Esophagus muscularis mucosa (tissue), 4 donors: ENCODE measurements at regions not wholly inside any gene's neighbourhood (a gene's known extent, or its start where the extent isn't known, plus 50 kb on each side); places are given as distances from the start of the nearest gene placed in this dataset.

Experiments used
- DNase-seq: peaks from one replicate; pipeline ENCODE4 v3.0.0-alpha.2; 2017; ENCODE audit errors: extremely low spot score
- H3K27ac ChIP-seq, 4 donors: fragments of 200-600 bp; sonication (generic); replicated peaks in 1 of 4; 1 replicate in 3 of 4; 2 replicates in 1 of 4; pipeline ENCODE4 v1.5.1; 2016 to 2019; ENCODE audit warnings: mild to moderate bottlenecking in 1 of 4
- H3K27me3 ChIP-seq, 4 donors: fragments of 200-600 bp; sonication (generic); one replicate each; pipeline versions ENCODE4 v1.5.1 to v1.6.0; 2016 to 2019
- H3K36me3 ChIP-seq, 4 donors: fragments of 200-600 bp; sonication (generic); one replicate each; pipeline ENCODE4 v1.5.1; 2016 to 2019
- H3K4me1 ChIP-seq, 4 donors: fragments of 200-600 bp; sonication (generic); one replicate each; pipeline ENCODE4 v1.5.1; 2016 to 2019
- H3K4me3 ChIP-seq, 4 donors: fragments of 200-600 bp; sonication (generic); 1 replicate in 2 of 4; 2 replicates in 2 of 4; pipeline ENCODE4 v1.5.1; 2016 to 2019; ENCODE audit warnings: mild to moderate bottlenecking in 4 of 4, moderate library complexity in 1 of 4
- H3K9me3 ChIP-seq, 4 donors: fragments of 200-600 bp; sonication (generic); 1 replicate in 3 of 4; 2 replicates in 1 of 4; pipeline ENCODE4 v1.5.1; 2016 to 2019
- CTCF ChIP-seq, 3 experiments: fragments of 200-600 bp in 2 of 3; fragments of 450-650 bp in 1 of 3; sonication (generic) in 2 of 3; IDR thresholded peaks; one replicate each; pipeline ENCODE4 v1.5.1; 2017 to 2019; ENCODE audit warnings: antibody characterized with exemption in 3 of 3, mild to moderate bottlenecking in 2 of 3, moderate library complexity in 1 of 3
- EP300 ChIP-seq: sonication (generic); formaldehyde crosslinking; IDR thresholded peaks from one replicate; pipeline ENCODE4 v1.6.1; 2017; ENCODE audit warnings: antibody characterized with exemption
- POLR2A ChIP-seq: fragments of 450-650 bp; IDR thresholded peaks from one replicate; pipeline ENCODE4 v1.6.1; 2017; ENCODE audit warnings: antibody characterized with exemption, moderate library complexity, mild to moderate bottlenecking, low read depth
- POLR2AphosphoS5 ChIP-seq, 2 donors: sonication (generic); formaldehyde crosslinking; IDR thresholded peaks; one replicate each; pipeline ENCODE4 v1.6.1; 2017; ENCODE audit warnings: antibody characterized with exemption in 2 of 2
- WGBS: methylation state at CpG from one replicate; pipeline ENCODE4 v1.1.5; 2018; 5-methylcytosine and 5-hydroxymethylcytosine counted together
- intact Hi-C: fragments of 100-400 bp; cut with DNase I; formaldehyde crosslinking; loops from one replicate; pipeline ENCODE4 v1.15.1; 2023

DNA sequence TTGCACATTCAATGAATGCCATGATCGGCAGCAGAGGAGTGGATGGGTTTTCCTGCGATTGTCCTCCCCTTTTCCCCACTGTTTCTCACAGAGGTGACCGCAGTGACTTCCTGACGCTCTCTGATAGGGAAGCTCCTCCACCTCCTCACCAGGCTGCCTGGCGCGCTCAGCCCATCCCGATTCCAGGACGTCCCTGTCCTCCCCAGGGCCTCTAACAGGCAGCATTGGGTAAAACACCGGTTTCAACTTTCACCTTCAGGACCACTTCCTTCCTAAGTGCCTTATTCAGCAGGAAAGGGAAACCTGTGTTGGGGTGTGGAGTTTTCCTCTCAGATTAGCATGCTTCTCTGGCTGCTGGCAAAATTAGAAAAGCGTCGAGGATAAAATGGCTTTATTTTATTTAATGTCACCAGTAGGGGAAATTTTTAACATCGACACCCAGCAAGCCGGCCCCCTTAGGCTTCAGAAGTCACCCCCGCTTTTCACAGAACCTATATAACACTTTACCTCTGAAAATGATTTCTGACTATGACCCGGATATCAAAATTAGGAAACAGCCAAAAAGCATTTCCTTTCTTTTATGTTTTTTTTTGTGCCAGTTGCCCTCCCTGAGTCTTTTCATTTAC, 570.4 kb upstream of the GJE1 start:
- no peak for DNase-seq
- Histone ChIP-seq H3K4me1 (peaks cover 0 to 14% (median 13%) of the 10 kb centered on the region in 4 donors), H3K27me3 (no peaks in the 10 kb centered on the region), H3K36me3 (no peaks in the 10 kb centered on the region), H3K4me3 (peak overlapping the region; percentile 28 to 39 (median 33)), H3K27ac (peak overlapping the region; percentile 33 to 56 (median 44)), H3K9me3 (no peaks in the 10 kb centered on the region)
- intact Hi-C loops: no loop called here
- TF ChIP-seq CTCF (IDR thresholded peaks at IDR 0.05) (no peak), POLR2AphosphoS5 (IDR thresholded peaks at IDR 0.05) (no peak), EP300 (no peak), POLR2A (no peak)
- WGBS: 59% methylated on average over 15 of the region's 15 CpGs

- DNase-seq: no peak
- no peak overlapping the region for H3K4me3 ChIP-seq
- no peak overlapping the region for H3K27ac ChIP-seq
- intact Hi-C loops: no loop called here
- H3K27me3 ChIP-seq: no peaks in the 10 kb centered on the region
- TF ChIP-seq POLR2AphosphoS5 (IDR thresholded peaks at IDR 0.05) (no peak), CTCF (IDR thresholded peaks at IDR 0.05) (no peak), EP300 (no peak), POLR2A (no peak)
- H3K36me3 ChIP-seq: no peaks in the 10 kb centered on the region
- peaks cover 0 to 14% (median 13%) of the 10 kb centered on the region in 4 donors for H3K4me1 ChIP-seq
- H3K9me3 ChIP-seq: no peaks in the 10 kb centered on the region
- 71% methylated on average over 3 of the region's 3 CpGs for WGBS
Observed at GRCh38 chr6:141561154-141561553, 571.6 kb upstream of the GJE1 start.

DNA sequence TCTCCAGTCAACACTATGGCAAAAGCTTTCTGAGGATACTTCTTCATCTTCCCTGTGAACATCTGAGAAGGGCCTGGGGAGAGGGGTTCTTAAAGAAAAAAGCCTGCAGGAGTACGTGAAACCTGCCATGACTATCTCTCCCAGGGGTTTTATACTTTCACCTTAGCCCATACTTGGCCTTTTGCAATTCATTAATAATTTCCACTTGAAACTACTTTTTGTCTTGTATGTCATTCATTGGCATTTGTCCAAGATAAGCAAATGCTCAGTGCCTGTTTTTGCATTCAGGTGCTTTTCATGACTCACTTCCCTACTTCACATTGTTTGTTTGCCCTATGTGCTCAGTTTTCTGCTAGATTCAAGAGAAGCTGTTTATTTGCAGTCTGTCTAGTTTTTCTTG, 580.3 kb upstream of the GJE1 start:
- no peak for TF ChIP-seq POLR2A
- peak; percentile 10 to 27 for TF ChIP-seq POLR2AphosphoS5 (IDR thresholded peaks at IDR 0.05)
- TF ChIP-seq CTCF (IDR thresholded peaks at IDR 0.05): no peak
- no peak for TF ChIP-seq EP300
- H3K9me3 ChIP-seq: peaks cover 0 to 4% (median 0%) of the 10 kb centered on the region in 4 donors
- no peaks in the 10 kb centered on the region for H3K27me3 ChIP-seq
- no peak for DNase-seq
- H3K36me3 ChIP-seq: no peaks in the 10 kb centered on the region
- intact Hi-C loops: no loop called here
- 53% methylated on average over 1 of the region's 1 CpG for WGBS
- H3K27ac ChIP-seq: no peak overlapping the region
- H3K4me3 ChIP-seq: no peak overlapping the region
- no peaks in the 10 kb centered on the region for H3K4me1 ChIP-seq

GRCh38 chr6:141552031-141552430, 580.7 kb upstream of the GJE1 start:
- no peak for TF ChIP-seq POLR2AphosphoS5 (IDR thresholded peaks at IDR 0.05)
- TF ChIP-seq EP300: no peak
- no peak for TF ChIP-seq CTCF (IDR thresholded peaks at IDR 0.05)
- no peaks in the 10 kb centered on the region for H3K4me1 ChIP-seq
- no peaks in the 10 kb centered on the region for H3K27me3 ChIP-seq
- no peak overlapping the region for H3K4me3 ChIP-seq
- H3K9me3 ChIP-seq: peaks cover 0 to 4% (median 0%) of the 10 kb centered on the region in 4 donors
- intact Hi-C loops: no loop called here
- 97% methylated on average over 5 of the region's 5 CpGs for WGBS
- DNase-seq: no peak
- H3K27ac ChIP-seq: no peak overlapping the region
- H3K36me3 ChIP-seq: no peaks in the 10 kb centered on the region

DNA sequence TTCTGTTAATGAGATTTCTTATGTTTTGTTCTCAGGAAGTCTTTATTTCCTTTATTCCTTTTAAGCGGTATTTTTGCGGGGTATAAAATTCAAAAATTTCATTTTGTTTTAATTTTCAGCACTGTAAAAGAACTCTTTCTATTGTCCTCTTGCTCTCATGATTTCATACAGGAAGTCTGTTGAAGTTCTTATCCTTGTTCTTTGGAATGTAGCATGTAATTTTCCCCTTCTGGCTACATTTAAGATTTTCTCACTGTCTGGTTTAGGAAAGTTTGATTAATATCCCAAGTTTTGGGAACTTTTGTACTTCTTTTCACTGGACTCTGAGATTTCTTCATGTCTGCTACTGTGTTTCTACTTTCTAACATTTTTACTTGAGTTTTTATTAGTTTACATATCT, 581.4 kb upstream of the GJE1 start:
- H3K4me1 ChIP-seq: no peaks in the 10 kb centered on the region
- H3K27me3 ChIP-seq: no peaks in the 10 kb centered on the region
- DNase-seq: no peak
- no peak overlapping the region for H3K4me3 ChIP-seq
- H3K36me3 ChIP-seq: no peaks in the 10 kb centered on the region
- WGBS: 91% methylated on average over 2 of the region's 2 CpGs
- intact Hi-C loops: no loop called here
- H3K9me3 ChIP-seq: peaks cover 0 to 4% (median 0%) of the 10 kb centered on the region in 4 donors
- TF ChIP-seq CTCF (IDR thresholded peaks at IDR 0.05) (no peak), POLR2A (no peak), POLR2AphosphoS5 (IDR thresholded peaks at IDR 0.05) (no peak), EP300 (no peak)
- H3K27ac ChIP-seq: no peak overlapping the region
